Ramos (cell line): ENCODE measurements at regions not wholly inside any gene's neighbourhood (a gene's known extent, or its start where the extent isn't known, plus 50 kb on each side); places are given as distances from the start of the nearest gene placed in this dataset.
"Not testable (repeated sequence)": the region's sequence is repeated elsewhere in the genome, so short reads cannot be mapped to it uniquely, and the experiment has no call there.

Source experiments
- in situ Hi-C: fragments of 300-500 bp; cut with MboI; formaldehyde crosslinking; loops from one replicate; pipeline ENCODE4 v1.14.3; 2022; ENCODE audit warnings: low sequenced_read_pairs; ENCODE audit not compliant: unreplicated experiment

DNA sequence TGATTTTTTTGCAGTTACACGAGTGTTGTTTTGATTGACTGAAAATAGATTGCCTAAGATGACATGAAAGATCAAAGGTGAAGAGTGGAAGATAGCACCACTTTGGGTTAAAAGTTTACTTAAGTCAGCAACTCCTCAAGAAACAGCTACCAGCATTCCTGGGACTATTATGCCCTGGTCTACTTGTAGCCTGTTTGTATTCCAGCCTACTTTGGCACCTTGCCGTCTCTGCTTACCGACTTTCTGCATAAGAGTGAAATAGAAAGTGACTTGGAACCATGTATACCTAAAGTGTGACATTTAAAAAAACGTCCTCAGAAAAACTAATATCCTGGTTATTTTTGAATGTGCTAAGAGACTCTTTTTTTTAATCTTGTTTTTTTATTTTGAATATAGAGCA is 631.5 kb upstream of the PTBP2 start:
- in situ Hi-C loops: no loop called here

DNA sequence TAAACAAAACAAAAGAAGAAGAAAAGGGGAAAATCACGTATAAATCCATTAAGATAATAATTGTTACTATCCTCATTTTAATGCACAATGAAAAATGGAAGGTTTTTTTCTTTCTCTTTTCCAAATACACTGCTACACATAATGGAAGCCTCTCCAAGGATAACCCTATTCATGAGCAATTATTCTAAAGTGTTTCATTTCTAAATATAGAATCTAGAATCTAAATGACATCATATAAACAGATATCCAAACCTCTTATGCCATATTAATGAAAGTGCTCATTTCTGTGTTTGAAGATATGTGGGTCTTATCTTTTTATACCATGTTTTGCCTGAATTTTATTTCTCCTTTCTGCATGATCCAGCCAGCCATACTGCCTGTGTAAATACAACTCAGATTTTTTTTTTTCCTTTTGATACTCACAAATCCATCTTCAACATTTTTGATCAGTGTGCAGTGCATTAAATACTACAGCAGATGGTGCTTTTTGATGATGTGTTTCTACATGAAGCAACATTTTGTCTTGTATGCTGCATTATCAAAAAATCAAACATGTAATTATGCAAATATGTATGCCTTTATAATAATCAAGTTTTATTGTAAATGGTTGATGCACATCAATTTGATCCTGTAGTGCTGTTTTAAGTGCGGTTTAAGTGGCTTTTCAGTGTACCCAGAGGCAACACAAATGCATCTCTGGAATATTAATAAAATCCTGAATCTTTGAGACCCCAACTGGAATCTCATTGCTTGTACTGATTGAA is 625.6 kb upstream of the PTBP2 start:
- in situ Hi-C loops: no loop called here

DNA sequence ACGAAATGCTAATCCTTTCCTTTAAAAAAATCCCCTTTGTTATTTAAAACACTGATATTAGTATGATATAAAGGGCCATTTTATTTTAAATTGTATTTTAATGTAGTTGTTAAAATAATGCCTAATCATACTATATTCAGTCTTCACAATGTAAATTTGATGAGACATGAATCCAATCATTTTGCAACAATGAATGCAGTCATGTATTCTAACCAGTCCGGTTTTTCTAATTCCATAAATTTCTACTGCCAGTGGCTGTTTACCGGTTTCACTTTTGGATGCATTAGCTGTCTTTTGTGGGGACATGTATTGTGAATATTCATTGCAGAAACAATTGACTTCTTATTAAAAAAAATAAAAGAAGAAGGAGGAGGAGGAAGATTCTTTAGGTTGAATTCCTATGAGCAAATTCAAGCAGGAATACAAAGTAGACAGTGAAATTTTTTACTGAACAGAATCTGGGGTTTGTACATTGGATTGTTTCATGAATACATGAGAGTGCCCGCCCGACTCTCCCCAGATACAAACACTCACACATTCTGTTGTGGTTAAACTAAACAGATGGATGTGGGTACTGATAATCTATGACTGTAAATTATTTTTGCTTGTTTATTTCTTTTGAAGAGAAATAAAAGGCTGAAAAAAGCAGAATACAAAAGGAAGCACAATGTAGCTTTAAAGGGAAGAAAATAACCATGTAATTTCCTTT is 624.8 kb upstream of the PTBP2 start:
- in situ Hi-C loops: no loop called here

DNA sequence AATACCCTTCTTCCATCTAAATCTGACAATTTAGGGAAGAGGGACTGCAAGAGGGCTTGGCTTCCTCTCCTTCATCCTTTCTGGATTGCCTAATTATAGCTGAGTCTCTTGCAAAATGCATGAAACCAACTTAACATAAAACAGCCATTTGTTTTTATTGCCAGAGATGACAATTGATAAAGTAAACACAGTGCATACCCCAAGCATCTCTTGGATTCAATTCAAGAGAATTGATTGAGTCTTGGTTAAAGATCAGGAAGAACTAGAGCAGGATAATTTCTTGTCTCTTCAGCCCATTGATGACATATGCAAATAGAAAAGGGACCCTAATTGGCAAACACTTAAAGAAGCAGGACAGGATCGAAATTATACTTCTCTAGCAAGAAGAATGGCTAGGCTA is 617.1 kb upstream of the PTBP2 start:
- in situ Hi-C loops: no loop called here

DNA sequence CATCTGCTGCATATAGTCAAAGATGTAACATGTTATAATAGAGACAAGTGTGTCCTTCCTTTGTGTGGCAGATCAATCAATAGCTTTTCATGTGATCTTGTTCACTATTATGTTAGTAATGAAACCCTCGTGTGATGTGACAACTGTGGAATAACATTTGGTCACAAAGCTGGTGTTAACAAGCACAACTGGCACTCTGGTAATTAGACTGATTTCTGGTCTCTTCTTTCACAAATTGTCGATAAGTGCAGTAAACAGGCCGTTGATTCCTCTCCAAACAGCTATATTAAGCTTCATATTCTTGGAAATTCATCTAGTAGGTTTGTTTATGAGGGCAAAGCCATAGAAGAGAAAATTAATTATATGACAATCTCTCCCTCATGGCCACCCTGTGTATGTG is 616.7 kb upstream of the PTBP2 start:
- in situ Hi-C loops: no loop called here

DNA sequence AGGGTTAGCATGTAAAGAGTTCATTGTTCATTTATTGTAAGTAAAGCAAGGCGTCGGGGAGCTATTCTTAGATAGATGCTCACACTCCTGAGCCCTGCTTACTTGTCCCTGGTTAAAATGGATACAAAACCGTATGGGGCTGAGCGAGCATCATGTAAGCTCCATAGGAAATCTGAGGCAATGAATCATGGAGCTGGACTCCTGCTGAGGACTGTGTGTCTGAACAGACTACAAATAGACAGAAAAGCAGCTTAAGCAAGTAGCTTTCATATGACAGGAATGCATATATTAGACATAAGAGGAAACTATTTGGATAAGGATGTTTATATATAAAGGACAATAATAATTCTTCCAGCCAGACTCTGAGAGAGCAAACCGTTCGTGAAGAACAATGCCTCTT is 604.9 kb upstream of the PTBP2 start:
- in situ Hi-C loops: no loop called here

DNA sequence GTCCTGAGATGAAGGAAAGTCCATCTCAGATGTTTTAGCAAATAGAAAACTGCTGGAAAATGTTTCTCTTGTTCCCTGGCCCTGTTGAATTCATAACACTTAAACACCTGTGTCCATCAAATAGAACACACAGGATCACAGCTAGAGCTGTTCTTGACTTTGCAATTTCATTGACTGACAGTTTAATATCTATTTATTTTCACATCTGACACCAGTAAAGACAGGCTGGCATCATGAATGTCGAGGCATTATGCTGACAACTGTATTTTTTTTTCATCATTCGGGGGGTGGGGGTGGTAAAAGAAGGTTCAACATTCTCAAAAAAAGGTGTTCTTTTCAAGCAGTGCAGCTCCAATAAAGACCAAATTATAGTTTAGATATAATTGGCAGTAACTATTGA is 591.2 kb upstream of the PTBP2 start:
- in situ Hi-C loops: no loop called here

DNA sequence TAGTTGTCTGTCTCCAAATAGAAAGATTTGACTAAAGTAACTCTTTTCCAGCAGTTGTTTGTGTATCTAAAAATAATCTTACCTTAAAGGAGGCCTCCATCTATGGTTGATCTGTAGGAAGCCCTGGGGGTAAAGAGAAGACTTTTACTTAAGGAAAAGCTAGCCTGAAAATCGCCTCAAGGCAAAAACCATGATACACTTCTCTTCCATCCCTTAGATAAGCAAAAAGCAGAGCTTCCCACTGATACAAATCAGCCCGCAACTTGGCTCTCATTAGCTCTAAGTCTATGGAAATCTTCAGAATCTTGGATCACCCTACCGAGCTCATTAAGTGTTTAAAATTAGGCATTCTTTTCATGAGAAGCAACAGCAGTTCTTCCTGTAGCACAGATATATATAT is 576.9 kb upstream of the PTBP2 start:
- in situ Hi-C loops: no loop called here

DNA sequence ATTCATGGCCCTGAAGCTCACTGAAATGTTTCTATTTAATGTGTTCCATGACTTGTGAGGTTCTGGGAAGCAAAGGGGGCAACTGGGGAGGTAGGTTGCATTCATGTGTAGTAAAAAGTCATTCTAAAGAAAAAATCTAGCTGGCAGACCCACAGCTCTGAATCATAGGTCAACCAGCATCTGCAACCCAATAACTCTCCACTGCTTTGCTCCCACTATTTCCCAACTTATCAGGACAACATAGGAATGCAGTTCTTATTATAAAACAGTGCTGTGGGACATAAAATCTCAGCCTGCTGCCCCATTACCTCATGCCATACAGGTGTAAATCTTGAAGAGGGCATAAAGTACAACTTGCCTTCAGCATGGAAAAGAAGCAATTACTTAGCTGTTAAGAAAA is 576.1 kb upstream of the PTBP2 start:
- in situ Hi-C loops: no loop called here

DNA sequence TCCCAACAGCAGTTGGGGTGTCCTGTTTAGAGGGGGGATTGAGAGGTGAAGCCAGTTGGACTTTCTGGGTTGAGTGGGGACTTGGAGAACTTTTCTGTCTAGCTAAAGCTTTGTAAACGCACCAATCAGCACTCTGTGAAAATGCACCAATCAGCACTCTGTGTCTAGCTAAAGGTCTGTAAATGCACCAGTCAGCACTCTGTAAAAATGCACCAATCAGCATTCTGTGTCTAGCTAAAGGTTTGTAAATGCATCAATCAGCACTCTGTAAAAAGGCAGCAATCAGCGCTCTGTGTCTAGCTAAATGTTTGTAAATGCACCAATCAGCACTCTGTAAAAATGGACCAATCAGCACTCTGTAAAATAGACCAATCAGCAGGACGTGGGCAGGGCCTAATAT is 568.6 kb upstream of the PTBP2 start:
- in situ Hi-C loops: not testable (repeated sequence)

DNA sequence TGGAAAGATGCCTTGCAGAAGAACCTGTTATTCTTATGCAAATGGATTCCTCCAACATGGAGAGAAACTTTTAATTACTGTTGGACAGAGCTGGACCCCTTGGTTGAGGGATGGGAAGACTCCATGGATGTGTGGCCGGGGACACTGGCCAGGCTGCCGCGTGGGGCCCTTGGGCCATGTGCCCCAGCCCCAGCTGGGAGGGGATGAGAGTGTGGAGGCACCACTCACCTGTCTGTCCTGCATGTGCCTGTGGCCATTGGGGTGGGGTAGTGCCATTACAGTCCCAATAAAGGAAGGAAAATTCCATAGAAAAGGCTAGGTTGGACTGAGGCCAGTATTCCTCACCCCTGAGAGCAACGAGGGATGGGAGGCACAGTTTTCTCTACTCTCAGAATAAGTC is 564.5 kb upstream of the PTBP2 start:
- in situ Hi-C loops: no loop called here

DNA sequence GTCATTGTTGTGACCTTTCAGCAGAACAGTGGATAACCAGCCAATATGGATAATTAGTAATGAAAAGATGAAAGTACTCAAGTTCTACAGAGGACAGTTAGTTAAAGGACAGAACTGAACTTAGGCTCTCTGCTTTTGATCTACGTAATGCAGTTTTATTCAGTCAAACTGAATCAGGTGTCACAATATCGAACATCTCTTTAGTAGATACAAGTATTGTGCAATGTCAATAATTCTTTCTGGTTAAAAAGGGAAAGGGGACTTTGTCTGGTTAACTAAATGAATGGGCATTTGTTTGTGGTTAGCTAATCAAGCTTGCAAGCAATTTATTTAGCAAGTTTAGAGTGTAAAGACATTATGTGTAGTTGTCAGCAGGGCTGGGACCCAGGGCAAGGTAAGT is 562.2 kb upstream of the PTBP2 start:
- in situ Hi-C loops: no loop called here

DNA sequence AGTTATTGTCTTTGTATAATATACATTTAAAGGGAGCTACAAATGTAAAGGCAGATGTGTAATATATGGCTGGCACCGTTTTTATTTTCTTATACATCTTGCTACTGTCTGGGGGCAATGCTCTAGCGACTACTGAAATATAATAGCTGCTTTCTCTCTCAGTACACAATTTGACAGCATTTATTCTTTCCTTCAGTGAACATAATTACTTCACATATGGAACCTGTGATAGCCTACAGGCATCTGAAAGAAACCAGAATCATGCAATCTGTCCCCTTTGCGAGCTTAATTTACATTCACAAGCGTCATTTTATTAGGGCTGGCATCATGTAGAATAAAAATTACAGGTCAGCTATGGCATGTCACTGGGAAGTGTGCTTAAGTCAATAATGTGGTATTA is 557.5 kb upstream of the PTBP2 start:
- in situ Hi-C loops: no loop called here

DNA sequence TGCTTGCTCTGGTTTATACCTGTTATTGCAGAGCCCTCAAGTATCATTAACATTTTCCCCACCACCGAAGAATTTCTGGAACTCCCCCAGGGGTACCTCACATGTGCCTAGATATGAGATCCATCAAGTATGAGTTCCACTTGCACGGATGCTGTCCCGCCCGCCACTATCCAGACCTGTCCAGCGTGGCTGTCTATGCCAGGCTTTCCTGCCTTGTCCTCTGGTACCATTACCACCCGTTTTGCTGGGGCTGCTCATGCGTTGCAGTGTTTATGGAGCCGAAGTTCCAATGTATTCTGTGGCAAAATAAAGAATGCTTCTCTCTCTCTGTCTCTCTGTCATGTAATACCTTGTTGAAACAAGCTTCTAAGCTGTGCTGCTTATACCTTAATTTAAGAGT is 543.5 kb upstream of the PTBP2 start:
- in situ Hi-C loops: no loop called here

DNA sequence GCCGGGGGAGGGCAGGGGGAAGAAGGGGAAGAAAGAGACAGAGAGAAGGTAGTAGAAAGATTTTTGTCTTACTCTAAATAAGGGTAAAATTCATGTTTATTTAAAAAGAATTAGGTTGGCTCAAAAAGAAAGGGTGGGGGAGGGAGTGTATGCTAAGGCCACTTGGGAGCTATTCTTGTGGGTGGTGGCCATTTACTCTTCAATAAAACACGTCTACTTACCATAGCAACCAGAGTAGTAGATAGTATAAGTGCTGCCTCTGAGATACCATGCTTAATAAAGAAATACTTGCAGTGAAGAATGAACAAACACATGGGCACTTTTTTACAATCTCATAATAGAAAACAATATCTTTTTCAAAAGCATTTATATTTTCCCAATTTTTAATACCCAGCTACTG is 538.1 kb upstream of the PTBP2 start:
- in situ Hi-C loops: no loop called here

DNA sequence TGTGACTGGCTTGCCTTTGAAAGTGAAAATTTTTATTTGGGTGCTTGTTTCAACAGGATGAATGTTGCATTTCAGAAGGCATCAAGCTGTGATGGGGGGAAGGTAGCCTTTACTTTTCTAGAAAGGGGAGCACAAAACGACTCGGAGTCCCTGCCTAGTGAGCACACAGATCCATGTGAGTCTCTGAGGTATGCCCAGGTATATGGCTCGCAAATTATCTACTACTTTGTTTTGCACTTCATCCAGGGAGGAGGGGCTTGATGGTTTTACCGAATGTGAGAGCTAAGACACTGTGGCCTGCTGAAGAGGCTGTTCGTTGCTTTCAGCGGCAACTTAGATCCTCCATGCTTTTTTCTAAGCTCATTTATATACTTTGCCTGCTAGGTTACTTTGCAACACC is 537.7 kb upstream of the PTBP2 start:
- in situ Hi-C loops: no loop called here

DNA sequence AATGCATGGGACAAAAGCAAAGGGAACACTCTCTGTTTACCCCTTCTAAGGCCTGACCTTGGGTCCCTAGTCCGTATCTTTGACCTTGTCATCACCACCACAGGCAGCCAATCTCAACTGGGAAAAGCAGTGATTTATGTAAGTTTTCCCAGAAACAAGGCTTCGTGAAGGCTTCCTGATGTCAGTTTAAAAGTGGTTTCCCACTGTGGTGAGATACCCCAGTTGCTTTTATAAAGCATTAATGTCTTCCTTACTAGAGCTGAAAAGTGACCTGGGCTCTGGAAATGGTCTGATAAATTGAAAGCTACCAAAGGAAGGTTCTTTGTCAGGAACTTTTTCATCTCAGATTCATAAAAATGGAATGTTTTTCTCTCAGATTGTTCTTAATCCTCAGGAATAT is 536.4 kb upstream of the PTBP2 start:
- in situ Hi-C loops: no loop called here

DNA sequence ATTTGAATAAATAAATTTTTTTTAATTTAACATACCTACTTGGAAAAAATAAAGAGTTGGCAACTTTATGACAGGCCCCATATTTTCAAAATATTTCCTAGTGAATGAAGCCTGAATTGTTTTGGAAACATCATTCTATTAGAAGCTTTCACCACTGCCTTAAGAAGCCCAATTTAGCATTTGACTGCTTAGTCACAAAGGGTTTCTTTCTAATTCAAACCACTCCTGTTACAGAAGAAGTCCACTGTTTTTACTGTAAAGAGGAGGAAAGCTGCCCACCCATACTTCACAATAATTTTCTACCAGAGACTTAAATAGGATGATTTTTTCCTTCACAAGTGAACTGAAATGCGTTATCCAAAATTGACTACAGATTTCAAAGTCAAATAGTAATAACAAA is 534.6 kb upstream of the PTBP2 start:
- in situ Hi-C loops: no loop called here

DNA sequence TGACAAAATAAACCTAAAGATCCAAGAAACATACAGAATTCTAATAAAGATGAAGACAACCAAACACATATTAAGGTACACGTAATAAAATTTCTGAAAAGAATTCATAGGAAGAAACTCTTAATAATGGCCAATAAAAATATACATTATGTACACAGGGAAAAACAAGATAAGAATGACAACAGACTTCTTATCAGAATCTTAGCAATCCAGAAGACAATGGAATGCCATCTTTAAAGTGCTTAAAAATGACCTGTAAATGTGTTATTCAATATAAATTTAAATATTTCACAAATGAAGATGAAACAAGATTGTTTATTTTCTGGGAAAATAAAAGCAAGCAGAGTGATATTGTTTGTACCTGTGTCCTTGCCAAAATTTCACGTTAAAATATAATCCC is 530.4 kb upstream of the PTBP2 start:
- in situ Hi-C loops: no loop called here

DNA sequence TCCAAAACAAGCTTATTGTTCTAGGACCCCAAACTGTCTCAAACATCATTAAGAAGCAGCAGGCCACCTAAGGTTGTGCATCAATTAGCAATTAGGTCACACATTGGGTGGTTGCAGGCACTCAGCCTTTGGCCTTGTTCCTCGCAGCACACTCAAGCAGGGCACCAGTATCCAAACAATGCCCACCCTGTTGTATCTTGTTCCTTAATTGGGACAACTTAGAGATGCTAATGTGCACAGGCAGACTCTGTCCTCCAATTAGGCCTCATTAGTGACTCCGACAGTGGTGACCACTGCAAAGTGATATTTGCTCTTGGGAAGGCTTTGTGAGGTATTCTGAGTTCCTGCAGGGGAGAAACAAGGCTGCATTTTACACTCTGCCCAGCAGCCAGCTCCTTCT is 515.1 kb upstream of the PTBP2 start:
- in situ Hi-C loops: no loop called here

DNA sequence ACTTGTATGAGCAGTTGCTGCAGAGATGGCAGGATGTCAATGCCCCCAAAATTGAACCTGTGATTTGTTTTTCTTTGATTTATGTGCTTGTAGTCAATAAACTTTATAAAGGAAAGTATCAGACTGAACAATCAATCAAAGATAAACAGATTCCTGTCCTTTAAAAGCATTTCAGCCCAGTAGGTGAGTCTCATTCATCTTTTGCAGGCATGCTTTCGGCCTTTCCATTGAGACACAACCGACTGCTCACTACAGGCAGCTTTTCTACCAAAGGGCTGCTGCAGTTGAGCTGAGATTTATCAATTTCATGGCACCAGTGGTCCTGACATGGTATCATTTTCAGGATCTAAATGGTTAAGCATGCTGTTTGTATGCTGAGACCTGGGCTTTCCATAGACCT is 513.6 kb upstream of the PTBP2 start:
- in situ Hi-C loops: no loop called here

DNA sequence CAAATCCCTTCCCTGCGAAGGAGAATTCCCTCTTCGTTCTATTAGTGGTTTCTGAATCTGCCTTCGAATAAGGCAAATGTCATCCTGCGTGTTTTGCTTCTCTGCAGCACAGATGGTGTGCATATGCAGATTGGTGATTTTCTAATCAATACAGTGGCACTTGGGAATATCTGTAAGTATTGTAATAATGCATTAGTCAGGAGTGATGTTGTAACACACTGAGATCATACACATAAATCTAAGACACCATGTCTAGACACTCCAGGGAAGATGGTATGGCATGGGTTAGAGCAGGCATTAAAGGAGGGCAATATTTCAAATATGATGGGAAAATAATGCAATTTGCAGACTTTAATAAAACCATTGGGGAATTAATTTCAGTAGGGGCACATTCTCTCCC is 513.2 kb upstream of the PTBP2 start:
- in situ Hi-C loops: no loop called here
